Amniotic stem cell (primary cell): ENCODE measurements at regions not wholly inside any gene's neighbourhood (a gene's known extent, or its start where the extent isn't known, plus 50 kb on each side); places are given as distances from the start of the nearest gene placed in this dataset.
"Not testable (repeated sequence)": the region's sequence is repeated elsewhere in the genome, so short reads cannot be mapped to it uniquely, and the experiment has no call there.

Experiments
- DNase-seq: peaks from one replicate; lab custom pipeline; 2025; lab: John Stamatoyannopoulos, UW

- no peak for DNase-seq
These were observed 215.7 kb downstream of the ANAPC1 start for GRCh38 chr2:111668274-111668616.

GRCh38 chr2:111668741-111669140 lies 215.3 kb downstream of the ANAPC1 start:
- DNase-seq: no peak

- DNase-seq: no peak
These were observed 213.9 kb downstream of the ANAPC1 start for GRCh38 chr2:111669928-111670695.

- DNase-seq: no peak
These were observed 213.2 kb downstream of the ANAPC1 start for GRCh38 chr2:111670776-111671175.

- DNase-seq: no peak
These were observed 212.4 kb downstream of the ANAPC1 start for GRCh38 chr2:111671426-111672150.

GRCh38 chr2:111672641-111673040 lies 211.4 kb downstream of the ANAPC1 start:
- DNase-seq: not testable (repeated sequence)

GRCh38 chr2:111673526-111673925 lies 210.5 kb downstream of the ANAPC1 start:
- no peak for DNase-seq

- no peak for DNase-seq
These were observed 208.4 kb downstream of the ANAPC1 start for GRCh38 chr2:111675419-111676194.

GRCh38 chr2:111676291-111676822 lies 207.6 kb downstream of the ANAPC1 start:
- DNase-seq: no peak

GRCh38 chr2:111678161-111678560 lies 205.8 kb downstream of the ANAPC1 start:
- no peak for DNase-seq

GRCh38 chr2:111678651-111679050 lies 205.3 kb downstream of the ANAPC1 start:
- no peak for DNase-seq

GRCh38 chr2:111679202-111679601 lies 204.8 kb downstream of the ANAPC1 start:
- no peak for DNase-seq

- no peak for DNase-seq
These were observed 199.4 kb downstream of the ANAPC1 start for GRCh38 chr2:111684611-111685010.

GRCh38 chr2:111685342-111685741 lies 198.7 kb downstream of the ANAPC1 start:
- DNase-seq: no peak

- no peak for DNase-seq
These were observed 197.0 kb downstream of the ANAPC1 start for GRCh38 chr2:111686994-111687393.

GRCh38 chr2:111687911-111688310 lies 196.1 kb downstream of the ANAPC1 start:
- no peak for DNase-seq

GRCh38 chr2:111688482-111688881 lies 195.5 kb downstream of the ANAPC1 start:
- no peak for DNase-seq

- no peak for DNase-seq
These were observed 194.8 kb downstream of the ANAPC1 start for GRCh38 chr2:111689174-111689573.

- no peak for DNase-seq
These were observed 194.1 kb downstream of the ANAPC1 start for GRCh38 chr2:111689941-111690340.

- DNase-seq: no peak
These were observed 192.7 kb downstream of the ANAPC1 start for GRCh38 chr2:111691164-111691875.

- DNase-seq: no peak
These were observed 191.7 kb downstream of the ANAPC1 start for GRCh38 chr2:111692311-111692710.

- DNase-seq: no peak
These were observed 189.3 kb downstream of the ANAPC1 start for GRCh38 chr2:111694700-111695101.
